Activated CD8-positive, alpha-beta memory T cell treated with anti-CD3 and anti-CD28 coated beads for 1 hour (primary cell): ENCODE measurements at regions not wholly inside any gene's neighbourhood (a gene's known extent, or its start where the extent isn't known, plus 50 kb on each side); places are given as distances from the start of the nearest gene placed in this dataset.

Experiments used
- DNase-seq, 2 donors: peaks; one replicate each; pipeline ENCODE4 v3.0.0-alpha.2; 2020; ENCODE audit warnings: low read depth in 1 of 2; ENCODE audit errors: extremely low read depth in 1 of 2

- DNase-seq, result no peak
These were observed 357.3 kb upstream of the XYLT1 start for GRCh38 chr16:17828012-17828411.

- no peak for DNase-seq
These were observed 356.6 kb upstream of the XYLT1 start for GRCh38 chr16:17827313-17827712.

- no peak for DNase-seq
These were observed 347.2 kb upstream of the XYLT1 start for GRCh38 chr16:17817943-17818342.

GRCh38 chr16:17817260-17817659 is 346.5 kb upstream of the XYLT1 start:
- DNase-seq, result no peak

GRCh38 chr16:17812771-17813170 is 342.0 kb upstream of the XYLT1 start:
- DNase-seq, result no peak

GRCh38 chr16:17804857-17805256 is 334.1 kb upstream of the XYLT1 start:
- DNase-seq, result no peak

- DNase-seq, result no peak
These were observed 333.1 kb upstream of the XYLT1 start for GRCh38 chr16:17803625-17804410.

- no peak for DNase-seq
These were observed 331.8 kb upstream of the XYLT1 start for GRCh38 chr16:17802571-17802970.

GRCh38 chr16:17801068-17801467 is 330.3 kb upstream of the XYLT1 start:
- DNase-seq, result no peak

GRCh38 chr16:17798716-17799115 is 328.0 kb upstream of the XYLT1 start:
- DNase-seq, result no peak

GRCh38 chr16:17793354-17793753 is 322.6 kb upstream of the XYLT1 start:
- no peak for DNase-seq

- no peak for DNase-seq
These were observed 313.3 kb upstream of the XYLT1 start for GRCh38 chr16:17784073-17784472.

- DNase-seq, result no peak
These were observed 309.4 kb upstream of the XYLT1 start for GRCh38 chr16:17780181-17780580.

- DNase-seq, result no peak
These were observed 306.7 kb upstream of the XYLT1 start for GRCh38 chr16:17777408-17777863.

- DNase-seq, result no peak
These were observed 306.1 kb upstream of the XYLT1 start for GRCh38 chr16:17776888-17777287.

GRCh38 chr16:17776465-17776864 is 305.7 kb upstream of the XYLT1 start:
- DNase-seq, result no peak

GRCh38 chr16:17775061-17775460 is 304.3 kb upstream of the XYLT1 start:
- no peak for DNase-seq

- DNase-seq, result no peak
These were observed 302.9 kb upstream of the XYLT1 start for GRCh38 chr16:17773698-17774101.

- no peak for DNase-seq
These were observed 299.3 kb upstream of the XYLT1 start for GRCh38 chr16:17770104-17770503.

- no peak for DNase-seq
These were observed 298.3 kb upstream of the XYLT1 start for GRCh38 chr16:17769065-17769464.

GRCh38 chr16:17768257-17768656 is 297.5 kb upstream of the XYLT1 start:
- DNase-seq, result no peak

GRCh38 chr16:17766012-17766411 is 295.3 kb upstream of the XYLT1 start:
- no peak for DNase-seq
